ENCODE measurements at regions not wholly inside any gene's neighbourhood (a gene's known extent, or its start where the extent isn't known, plus 50 kb on each side); places are given as distances from the start of the nearest gene placed in this dataset.

DNA sequence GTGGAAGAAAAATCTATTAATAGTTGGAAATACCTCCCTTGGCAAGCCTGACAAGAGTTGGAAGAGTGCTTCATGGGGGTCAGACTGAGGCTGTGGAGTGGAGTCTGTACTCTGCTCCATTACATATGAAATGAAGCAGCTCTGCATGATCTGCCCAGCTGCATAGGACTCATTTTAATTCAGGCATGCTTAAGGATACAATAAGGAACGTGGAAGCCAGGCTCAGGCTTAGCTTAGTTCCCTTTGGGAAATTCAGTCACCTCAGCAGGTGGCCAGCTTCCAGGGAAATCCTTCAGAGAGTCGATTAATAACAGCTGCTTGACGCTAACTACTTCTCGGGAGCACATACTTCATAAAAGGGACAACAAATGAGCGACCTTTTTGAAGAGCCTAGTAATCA is 1672.9 kb upstream of the WWC1 start:
- TF ChIP-seq, protein P1, sequence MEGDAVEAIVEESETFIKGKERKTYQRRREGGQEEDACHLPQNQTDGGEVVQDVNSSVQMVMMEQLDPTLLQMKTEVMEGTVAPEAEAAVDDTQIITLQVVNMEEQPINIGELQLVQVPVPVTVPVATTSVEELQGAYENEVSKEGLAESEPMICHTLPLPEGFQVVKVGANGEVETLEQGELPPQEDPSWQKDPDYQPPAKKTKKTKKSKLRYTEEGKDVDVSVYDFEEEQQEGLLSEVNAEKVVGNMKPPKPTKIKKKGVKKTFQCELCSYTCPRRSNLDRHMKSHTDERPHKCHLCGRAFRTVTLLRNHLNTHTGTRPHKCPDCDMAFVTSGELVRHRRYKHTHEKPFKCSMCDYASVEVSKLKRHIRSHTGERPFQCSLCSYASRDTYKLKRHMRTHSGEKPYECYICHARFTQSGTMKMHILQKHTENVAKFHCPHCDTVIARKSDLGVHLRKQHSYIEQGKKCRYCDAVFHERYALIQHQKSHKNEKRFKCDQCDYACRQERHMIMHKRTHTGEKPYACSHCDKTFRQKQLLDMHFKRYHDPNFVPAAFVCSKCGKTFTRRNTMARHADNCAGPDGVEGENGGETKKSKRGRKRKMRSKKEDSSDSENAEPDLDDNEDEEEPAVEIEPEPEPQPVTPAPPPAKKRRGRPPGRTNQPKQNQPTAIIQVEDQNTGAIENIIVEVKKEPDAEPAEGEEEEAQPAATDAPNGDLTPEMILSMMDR (IDR thresholded peaks at IDR 0.05), result no peak
- TF ChIP-seq POLR2A (IDR thresholded peaks at IDR 0.05), result no peak
